Natural killer cell (primary cell): ENCODE measurements at regions not wholly inside any gene's neighbourhood (a gene's known extent, or its start where the extent isn't known, plus 50 kb on each side); places are given as distances from the start of the nearest gene placed in this dataset.

Experiments
- ATAC-seq, 3 donors: fragments of 150-1000 bp in 2 of 3; fragments of 200-7000 bp in 1 of 3; cut with Tn5 transposase; 1 replicate in 1 of 3; 2 replicates in 2 of 3; pipeline ENCODE4 v1.10.0; 2021; ENCODE audit warnings: mild to moderate bottlenecking in 2 of 3, moderate library complexity in 2 of 3
- DNase-seq, 2 donors: peaks; one replicate each; pipeline versions ENCODE4 v3.0.0 to v3.0.0-alpha.2; 2013 to 2021; ENCODE audit warnings: mixed read lengths in 1 of 2
- H3K27ac ChIP-seq: one replicate; pipeline ENCODE4 v1.5.1; 2013; ENCODE audit warnings: mild to moderate bottlenecking, low read length
- H3K27me3 ChIP-seq: one replicate; pipeline ENCODE4 v1.6.1; 2013; ENCODE audit warnings: low read length; ENCODE audit not compliant: control insufficient read depth, insufficient read depth
- H3K36me3 ChIP-seq: one replicate; pipeline ENCODE4 v1.6.1; 2013; ENCODE audit warnings: low read length; ENCODE audit not compliant: control insufficient read depth, insufficient read depth
- H3K4me1 ChIP-seq: one replicate; pipeline ENCODE4 v1.6.1; 2013; ENCODE audit warnings: low read length; ENCODE audit not compliant: control insufficient read depth, insufficient read depth
- H3K4me3 ChIP-seq: one replicate; pipeline ENCODE4 v1.5.1; 2013; ENCODE audit warnings: low read length
- H3K9me3 ChIP-seq: one replicate; pipeline ENCODE4 v1.6.1; 2013; ENCODE audit warnings: low read length; ENCODE audit not compliant: control insufficient read depth, insufficient read depth
- H3K27ac Mint-ChIP-seq, 2 donors: one replicate each; pipeline ENCODE4 v1.8.0; 2022; ENCODE audit warnings: mild to moderate bottlenecking in 2 of 2, mixed read lengths in 2 of 2, moderate library complexity in 1 of 2
- H3K27me3 Mint-ChIP-seq, 2 donors: one replicate each; pipeline ENCODE4 v1.8.0; 2022; ENCODE audit warnings: low read depth in 2 of 2, mixed read lengths in 2 of 2
- H3K36me3 Mint-ChIP-seq: one replicate; pipeline ENCODE4 v1.8.0; 2022; ENCODE audit warnings: mixed read lengths
- H3K4me1 Mint-ChIP-seq, 2 donors: one replicate each; pipeline ENCODE4 v1.8.0; 2022; ENCODE audit warnings: mixed read lengths in 2 of 2
- H3K4me3 Mint-ChIP-seq: one replicate; pipeline ENCODE4 v1.8.0; 2022; ENCODE audit warnings: mild to moderate bottlenecking, moderate library complexity, mixed read lengths
- H3K9me3 Mint-ChIP-seq, 2 donors: one replicate each; pipeline ENCODE4 v1.8.0; 2022; ENCODE audit warnings: mixed read lengths in 2 of 2
- WGBS: methylation state at CpG from one replicate; pipeline ENCODE4 v1.1.7; 2013; ENCODE audit warnings: missing lambda C conversion rate; ENCODE audit not compliant: insufficient coverage; 5-methylcytosine and 5-hydroxymethylcytosine counted together
- intact Hi-C: fragments of 100-400 bp; cut with micrococcal nuclease; formaldehyde crosslinking; loops from one replicate; pipeline ENCODE4 v1.14.2; 2022
- TF ChIP-seq, protein P1 (sequence below): fragments of 200-600 bp; IDR thresholded peaks from one replicate; pipeline ENCODE4 v1.8.0; 2022; ENCODE audit warnings: antibody characterized with exemption

DNA sequence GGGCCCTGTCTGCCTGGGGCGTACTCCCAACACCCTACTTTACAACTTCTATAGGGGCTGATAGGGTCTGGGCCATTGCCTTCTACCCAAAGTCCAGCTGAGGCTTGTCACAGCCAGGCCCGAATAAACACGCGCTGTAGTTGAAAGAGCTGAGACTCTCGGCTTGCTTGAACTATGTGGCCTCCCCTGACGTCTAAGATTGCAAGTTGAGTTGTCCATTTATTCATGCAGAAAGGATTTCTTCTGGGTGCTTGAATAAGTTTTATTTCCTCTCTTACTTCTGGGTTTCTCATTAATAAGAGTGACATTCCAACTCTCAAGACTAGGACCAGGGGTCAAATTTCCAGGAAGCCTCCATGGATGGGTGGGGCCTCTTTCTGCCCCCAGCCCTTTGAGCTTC is 74.4 kb upstream of the VRK1 start:
- Mint-ChIP-seq H3K9me3 (no peaks in the 10 kb centered on the region), H3K36me3 (no peaks in the 10 kb centered on the region), H3K27ac (no peak overlapping the region), H3K27me3 (peaks cover 16 to 18% of the 10 kb centered on the region in 2 donors), H3K4me1 (no peaks in the 10 kb centered on the region), H3K4me3 (no peak overlapping the region)
- no peaks in the 10 kb centered on the region for H3K27me3 ChIP-seq
- no peaks in the 10 kb centered on the region for H3K4me1 ChIP-seq
- H3K27ac ChIP-seq = no peak overlapping the region
- no peaks in the 10 kb centered on the region for H3K36me3 ChIP-seq
- H3K9me3 ChIP-seq = no peaks in the 10 kb centered on the region
- TF ChIP-seq, protein P1, sequence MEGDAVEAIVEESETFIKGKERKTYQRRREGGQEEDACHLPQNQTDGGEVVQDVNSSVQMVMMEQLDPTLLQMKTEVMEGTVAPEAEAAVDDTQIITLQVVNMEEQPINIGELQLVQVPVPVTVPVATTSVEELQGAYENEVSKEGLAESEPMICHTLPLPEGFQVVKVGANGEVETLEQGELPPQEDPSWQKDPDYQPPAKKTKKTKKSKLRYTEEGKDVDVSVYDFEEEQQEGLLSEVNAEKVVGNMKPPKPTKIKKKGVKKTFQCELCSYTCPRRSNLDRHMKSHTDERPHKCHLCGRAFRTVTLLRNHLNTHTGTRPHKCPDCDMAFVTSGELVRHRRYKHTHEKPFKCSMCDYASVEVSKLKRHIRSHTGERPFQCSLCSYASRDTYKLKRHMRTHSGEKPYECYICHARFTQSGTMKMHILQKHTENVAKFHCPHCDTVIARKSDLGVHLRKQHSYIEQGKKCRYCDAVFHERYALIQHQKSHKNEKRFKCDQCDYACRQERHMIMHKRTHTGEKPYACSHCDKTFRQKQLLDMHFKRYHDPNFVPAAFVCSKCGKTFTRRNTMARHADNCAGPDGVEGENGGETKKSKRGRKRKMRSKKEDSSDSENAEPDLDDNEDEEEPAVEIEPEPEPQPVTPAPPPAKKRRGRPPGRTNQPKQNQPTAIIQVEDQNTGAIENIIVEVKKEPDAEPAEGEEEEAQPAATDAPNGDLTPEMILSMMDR = no peak
- intact Hi-C loops = no loop called here
- ATAC-seq (peak in 1 of 3 donors; percentile 8), DNase-seq (no peak)
- no peak overlapping the region for H3K4me3 ChIP-seq
- 86% methylated on average over 5 of the region's 6 CpGs for WGBS

DNA sequence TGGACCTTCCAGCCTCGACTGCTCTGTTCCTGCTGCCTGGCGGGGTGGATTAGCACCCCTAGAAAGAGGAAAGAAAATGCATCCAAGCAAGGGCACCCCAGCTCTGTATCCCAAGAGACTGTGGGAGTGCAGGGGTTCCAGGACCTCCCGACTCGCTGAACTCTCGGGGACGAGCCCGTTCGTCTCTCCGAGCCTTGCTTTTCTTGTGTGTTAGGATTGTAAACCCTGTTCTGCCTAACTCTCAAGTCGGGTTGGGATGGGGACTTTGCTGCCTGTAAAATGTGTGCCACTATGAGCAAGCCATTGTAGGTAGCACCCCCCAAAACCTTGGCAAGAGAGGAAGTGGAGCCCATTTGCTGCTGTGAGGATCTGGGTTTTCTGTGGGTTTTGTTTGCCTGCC is 73.2 kb upstream of the VRK1 start:
- H3K27me3 Mint-ChIP-seq = peaks cover 17 to 24% of the 10 kb centered on the region in 2 donors
- Histone ChIP-seq H3K36me3 (no peaks in the 10 kb centered on the region), H3K27me3 (no peaks in the 10 kb centered on the region), H3K9me3 (no peaks in the 10 kb centered on the region), H3K4me1 (no peaks in the 10 kb centered on the region), H3K4me3 (no peak overlapping the region), H3K27ac (no peak overlapping the region)
- intact Hi-C loops = no loop called here
- ATAC-seq (no peak), DNase-seq (no peak)
- H3K27ac Mint-ChIP-seq = no peak overlapping the region
- TF ChIP-seq, protein P1 = no peak
- H3K4me3 Mint-ChIP-seq = no peak overlapping the region
- H3K9me3 Mint-ChIP-seq = no peaks in the 10 kb centered on the region
- no peaks in the 10 kb centered on the region for H3K36me3 Mint-ChIP-seq
- H3K4me1 Mint-ChIP-seq = no peaks in the 10 kb centered on the region
- 87% methylated on average over 10 of the region's 10 CpGs for WGBS

- no peaks in the 10 kb centered on the region for H3K27me3 ChIP-seq
- DNase-seq = no peak
- no peaks in the 10 kb centered on the region for H3K36me3 Mint-ChIP-seq
- H3K9me3 ChIP-seq = no peaks in the 10 kb centered on the region
- no peaks in the 10 kb centered on the region for H3K36me3 ChIP-seq
- no peak overlapping the region for H3K4me3 ChIP-seq
- H3K27ac ChIP-seq = no peak overlapping the region
- peaks cover 19 to 32% of the 10 kb centered on the region in 2 donors for H3K27me3 Mint-ChIP-seq
- 93% methylated on average over 8 of the region's 8 CpGs for WGBS
- no peak overlapping the region for H3K27ac Mint-ChIP-seq
- no peaks in the 10 kb centered on the region for H3K4me1 Mint-ChIP-seq
- TF ChIP-seq, protein P1 = no peak
- H3K4me1 ChIP-seq = no peaks in the 10 kb centered on the region
- H3K4me3 Mint-ChIP-seq = no peak overlapping the region
- intact Hi-C loops = no loop called here
- H3K9me3 Mint-ChIP-seq = no peaks in the 10 kb centered on the region
- no peak for ATAC-seq
Observed at GRCh38 chr14:96725232-96725631, 72.0 kb upstream of the VRK1 start.

- no peaks in the 10 kb centered on the region for H3K9me3 ChIP-seq
- DNase-seq = no peak
- no peak overlapping the region for H3K27ac Mint-ChIP-seq
- intact Hi-C loops = no loop called here
- TF ChIP-seq, protein P1 = no peak
- H3K36me3 ChIP-seq = no peaks in the 10 kb centered on the region
- H3K27me3 ChIP-seq = no peaks in the 10 kb centered on the region
- no peaks in the 10 kb centered on the region for H3K36me3 Mint-ChIP-seq
- H3K4me3 ChIP-seq = no peak overlapping the region
- H3K4me1 ChIP-seq = no peaks in the 10 kb centered on the region
- no peaks in the 10 kb centered on the region for H3K9me3 Mint-ChIP-seq
- 66% methylated on average over 2 of the region's 2 CpGs for WGBS
- H3K4me3 Mint-ChIP-seq = no peak overlapping the region
- no peak overlapping the region for H3K27ac ChIP-seq
- peaks cover 23 to 26% of the 10 kb centered on the region in 2 donors for H3K27me3 Mint-ChIP-seq
- no peaks in the 10 kb centered on the region for H3K4me1 Mint-ChIP-seq
- ATAC-seq = no peak
Observed at GRCh38 chr14:96727073-96727472, 70.1 kb upstream of the VRK1 start.
